GM19351 (cell line): ENCODE measurements at regions not wholly inside any gene's neighbourhood (a gene's known extent, or its start where the extent isn't known, plus 50 kb on each side); places are given as distances from the start of the nearest gene placed in this dataset.
"Not testable (repeated sequence)": the region's sequence is repeated elsewhere in the genome, so short reads cannot be mapped to it uniquely, and the experiment has no call there.

Source experiments
- ATAC-seq: cut with Tn5 transposase; IDR thresholded peaks from one replicate; pipeline ENCODE4 v1.9.1; 2021; ENCODE audit warnings: mild to moderate bottlenecking, moderate library complexity; ENCODE audit not compliant: unreplicated experiment

- ATAC-seq, result no peak
These were observed 72.2 kb downstream of the CRLF2 start for GRCh38 chrX:1140236-1140681.

- ATAC-seq, result no peak
These were observed 73.3 kb downstream of the CRLF2 start for GRCh38 chrX:1139185-1139500.

- ATAC-seq, result no peak
These were observed 73.8 kb downstream of the CRLF2 start for GRCh38 chrX:1138476-1139184.

GRCh38 chrX:1137531-1137930 is 74.9 kb downstream of the CRLF2 start:
- ATAC-seq, result no peak

- ATAC-seq, result not testable (repeated sequence)
These were observed 75.9 kb downstream of the CRLF2 start for GRCh38 chrX:1136582-1136981.

GRCh38 chrX:1134976-1135375 is 77.5 kb downstream of the CRLF2 start:
- ATAC-seq, result no peak

- ATAC-seq, result no peak
These were observed 78.3 kb downstream of the CRLF2 start for GRCh38 chrX:1134156-1134555.

- ATAC-seq, result no peak
These were observed 85.7 kb downstream of the CRLF2 start for GRCh38 chrX:1126738-1127137.

GRCh38 chrX:1124531-1124930 is 87.9 kb downstream of the CRLF2 start:
- ATAC-seq, result no peak

- ATAC-seq, result not testable (repeated sequence)
These were observed 89.6 kb downstream of the CRLF2 start for GRCh38 chrX:1122851-1123250.

GRCh38 chrX:1119275-1119674 is 93.2 kb downstream of the CRLF2 start:
- no peak for ATAC-seq

GRCh38 chrX:1118572-1119199 is 93.8 kb downstream of the CRLF2 start:
- no peak for ATAC-seq

GRCh38 chrX:1115411-1115810 is 97.0 kb downstream of the CRLF2 start:
- ATAC-seq, result not testable (repeated sequence)

- no peak for ATAC-seq
These were observed 100.1 kb downstream of the CRLF2 start for GRCh38 chrX:1112321-1112720.

GRCh38 chrX:1111601-1112300 is 100.7 kb downstream of the CRLF2 start:
- ATAC-seq, result no peak

- ATAC-seq, result no peak
These were observed 102.8 kb downstream of the CRLF2 start for GRCh38 chrX:1109580-1110119.

GRCh38 chrX:1108501-1109445 is 103.7 kb downstream of the CRLF2 start:
- ATAC-seq, result no peak

GRCh38 chrX:1106478-1107210 is 105.8 kb downstream of the CRLF2 start:
- ATAC-seq, result no peak

GRCh38 chrX:1105671-1106419 is 106.6 kb downstream of the CRLF2 start:
- no peak for ATAC-seq
